K562 (cell line): ENCODE measurements at regions not wholly inside any gene's neighbourhood (a gene's known extent, or its start where the extent isn't known, plus 50 kb on each side); places are given as distances from the start of the nearest gene placed in this dataset.
"Not testable (repeated sequence)": the region's sequence is repeated elsewhere in the genome, so short reads cannot be mapped to it uniquely, and the experiment has no call there.

Experiments
- CSDE1 ChIP-seq, 2 experiments: fragments of 450-650 bp; IDR thresholded peaks; 2 replicates each; pipeline ENCODE4 v1.6.1; 2016; ENCODE audit warnings: mild to moderate bottlenecking in 1 of 2
- CTCF ChIP-seq, 3 experiments: IDR thresholded peaks in 2 of 3; conservative IDR thresholded peaks in 1 of 3; 2 replicates each; pipeline ENCODE4 v1.5.1; 2011 to 2012; ENCODE audit warnings: low read length in 3 of 3, mild to moderate bottlenecking in 3 of 3, control low read depth in 2 of 3, improper control_type of control experiment in 1 of 3, inconsistent platforms in 1 of 3, low read depth in 1 of 3, mixed read lengths in 1 of 3, moderate library complexity in 1 of 3; ENCODE audit not compliant: insufficient read depth in 2 of 3
- ELF1 ChIP-seq: fragments of 200-800 bp; sonication (Bioruptor generic); IDR thresholded peaks from 2 replicates; pipeline ENCODE4 v1.6.1; 2016; ENCODE audit warnings: missing genetic modification characterization, missing compliant biosample characterization
- ELK1 ChIP-seq: sonication (generic); formaldehyde crosslinking; IDR thresholded peaks from 2 replicates; pipeline ENCODE4 v1.8.1; 2022; ENCODE audit warnings: missing genetic modification reagents
- IRF9 ChIP-seq: fragments of 450-650 bp; IDR thresholded peaks from 2 replicates; pipeline ENCODE4 v1.6.1; 2016; ENCODE audit warnings: missing biosample characterization, missing genetic modification characterization
- MXI1 ChIP-seq: IDR thresholded peaks from 2 replicates; pipeline ENCODE4 v1.6.1; 2011; ENCODE audit warnings: low read depth, mild to moderate bottlenecking, improper control_type of control experiment, low read length
- PHF20 ChIP-seq: fragments of 450-650 bp; IDR thresholded peaks from 2 replicates; pipeline ENCODE4 v1.6.1; 2018; ENCODE audit not compliant: partially characterized antibody
- ZFP1 ChIP-seq: fragments of 450-650 bp; formaldehyde crosslinking; IDR thresholded peaks from 2 replicates; pipeline ENCODE4 v1.4.0; 2020; ENCODE audit warnings: mild to moderate bottlenecking, mixed read lengths
- TF ChIP-seq, protein P1 (sequence below): fragments of 450-650 bp; IDR thresholded peaks from 2 replicates; pipeline ENCODE4 v1.6.1; 2016; ENCODE audit warnings: low read depth

- not testable (repeated sequence) for TF ChIP-seq CTCF (IDR thresholded peaks at IDR 0.05 in 2 of 3, conservative IDR thresholded peaks at IDR 0.05 in 1 of 3; ENCODE audit: insufficient read depth in 2 of 3, low read depth in 1 of 3, low read length in 3 of 3); PHF20; ELF1 (tag); ELK1; ZFP1; CSDE1 (IDR thresholded peaks at IDR 0.05); MXI1; IRF9 (tag)
- TF ChIP-seq, protein P1, sequence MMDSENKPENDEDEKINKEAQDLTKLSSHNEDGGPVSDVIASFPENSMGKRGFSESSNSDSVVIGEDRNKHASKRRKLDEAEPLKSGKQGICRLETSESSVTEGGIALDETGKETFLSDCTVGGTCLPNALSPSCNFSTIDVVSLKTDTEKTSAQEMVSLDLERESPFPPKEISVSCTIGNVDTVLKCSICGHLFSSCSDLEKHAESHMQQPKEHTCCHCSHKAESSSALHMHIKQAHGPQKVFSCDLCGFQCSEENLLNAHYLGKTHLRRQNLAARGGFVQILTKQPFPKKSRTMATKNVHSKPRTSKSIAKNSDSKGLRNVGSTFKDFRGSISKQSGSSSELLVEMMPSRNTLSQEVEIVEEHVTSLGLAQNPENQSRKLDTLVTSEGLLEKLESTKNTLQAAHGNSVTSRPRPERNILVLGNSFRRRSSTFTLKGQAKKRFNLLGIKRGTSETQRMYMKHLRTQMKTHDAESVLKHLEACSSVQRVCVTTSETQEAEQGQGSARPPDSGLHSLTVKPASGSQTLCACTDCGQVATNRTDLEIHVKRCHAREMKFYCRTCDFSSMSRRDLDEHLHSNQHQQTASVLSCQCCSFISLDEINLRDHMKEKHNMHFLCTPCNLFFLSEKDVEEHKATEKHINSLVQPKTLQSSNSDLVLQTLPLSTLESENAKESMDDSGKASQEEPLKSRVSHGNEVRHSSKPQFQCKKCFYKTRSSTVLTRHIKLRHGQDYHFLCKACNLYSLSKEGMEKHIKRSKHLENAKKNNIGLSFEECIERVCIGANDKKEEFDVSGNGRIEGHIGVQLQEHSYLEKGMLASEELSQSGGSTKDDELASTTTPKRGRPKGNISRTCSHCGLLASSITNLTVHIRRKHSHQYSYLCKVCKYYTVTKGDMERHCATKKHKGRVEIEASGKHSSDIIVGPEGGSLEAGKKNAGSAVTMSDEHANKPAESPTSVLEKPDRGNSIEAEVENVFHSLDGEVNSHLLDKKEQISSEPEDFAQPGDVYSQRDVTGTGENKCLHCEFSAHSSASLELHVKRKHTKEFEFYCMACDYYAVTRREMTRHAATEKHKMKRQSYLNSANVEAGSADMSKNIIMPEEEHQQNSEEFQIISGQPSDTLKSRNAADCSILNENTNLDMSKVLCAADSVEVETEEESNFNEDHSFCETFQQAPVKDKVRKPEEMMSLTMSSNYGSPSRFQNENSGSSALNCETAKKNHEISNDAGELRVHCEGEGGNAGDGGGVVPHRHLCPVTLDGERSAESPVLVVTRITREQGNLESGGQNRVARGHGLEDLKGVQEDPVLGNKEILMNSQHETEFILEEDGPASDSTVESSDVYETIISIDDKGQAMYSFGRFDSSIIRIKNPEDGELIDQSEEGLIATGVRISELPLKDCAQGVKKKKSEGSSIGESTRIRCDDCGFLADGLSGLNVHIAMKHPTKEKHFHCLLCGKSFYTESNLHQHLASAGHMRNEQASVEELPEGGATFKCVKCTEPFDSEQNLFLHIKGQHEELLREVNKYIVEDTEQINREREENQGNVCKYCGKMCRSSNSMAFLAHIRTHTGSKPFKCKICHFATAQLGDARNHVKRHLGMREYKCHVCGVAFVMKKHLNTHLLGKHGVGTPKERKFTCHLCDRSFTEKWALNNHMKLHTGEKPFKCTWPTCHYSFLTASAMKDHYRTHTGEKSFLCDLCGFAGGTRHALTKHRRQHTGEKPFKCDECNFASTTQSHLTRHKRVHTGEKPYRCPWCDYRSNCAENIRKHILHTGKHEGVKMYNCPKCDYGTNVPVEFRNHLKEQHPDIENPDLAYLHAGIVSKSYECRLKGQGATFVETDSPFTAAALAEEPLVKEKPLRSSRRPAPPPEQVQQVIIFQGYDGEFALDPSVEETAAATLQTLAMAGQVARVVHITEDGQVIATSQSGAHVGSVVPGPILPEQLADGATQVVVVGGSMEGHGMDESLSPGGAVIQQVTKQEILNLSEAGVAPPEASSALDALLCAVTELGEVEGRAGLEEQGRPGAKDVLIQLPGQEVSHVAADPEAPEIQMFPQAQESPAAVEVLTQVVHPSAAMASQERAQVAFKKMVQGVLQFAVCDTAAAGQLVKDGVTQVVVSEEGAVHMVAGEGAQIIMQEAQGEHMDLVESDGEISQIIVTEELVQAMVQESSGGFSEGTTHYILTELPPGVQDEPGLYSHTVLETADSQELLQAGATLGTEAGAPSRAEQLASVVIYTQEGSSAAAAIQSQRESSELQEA, result not testable (repeated sequence)
Observed at GRCh38 chr13:18824678-18825077, 356.9 kb downstream of the TUBA3C start.
